H1 (cell line): ENCODE measurements at regions not wholly inside any gene's neighbourhood (a gene's known extent, or its start where the extent isn't known, plus 50 kb on each side); places are given as distances from the start of the nearest gene placed in this dataset.
A peak's percentile ranks its signal among the peaks of the same experiment; 100 is the strongest.

Source experiments
- CTCF ChIA-PET: fragments of 300-600 bp; sonication (Branson Sonifier 250); formaldehyde crosslinking; loops from one replicate; lab custom pipeline; 2021; ENCODE audit not compliant: partially characterized antibody; lab: Charles Lee
- POLR2A ChIA-PET: fragments of 300-600 bp; sonication (Branson Sonifier 250); formaldehyde crosslinking; loops from one replicate; lab custom pipeline; 2021; ENCODE audit warnings: inconsistent platforms; ENCODE audit not compliant: partially characterized antibody; lab: Charles Lee
- DNase-seq, 2 experiments: peaks; one replicate each; pipeline versions ENCODE4 v3.0.0 to v3.0.0-alpha.2; 2010 to 2022; ENCODE audit warnings: low spot score in 2 of 2, low read depth in 1 of 2, mixed read lengths in 1 of 2
- FAIRE-seq: peaks from 2 replicates; lab custom pipeline; 2011; peaks lifted over from hg19 to GRCh38; lab: Jason Lieb, UNC
- H2AFZ ChIP-seq: 2 replicates; pipeline ENCODE4 v1.8.1; 2012; ENCODE audit warnings: low read length, inconsistent platforms
- H2AK5ac ChIP-seq: 2 replicates; pipeline ENCODE4 v1.6.1; 2013; ENCODE audit warnings: low read depth, low read length
- H2BK120ac ChIP-seq: replicated peaks from 2 replicates; pipeline ENCODE3; 2013; ENCODE audit warnings: low read depth, low read length, inconsistent platforms
- H2BK12ac ChIP-seq: 2 replicates; pipeline ENCODE4 v1.6.1; 2013; ENCODE audit warnings: low read depth, low read length
- H2BK15ac ChIP-seq: 2 replicates; pipeline ENCODE4 v1.6.1; 2013; ENCODE audit warnings: low read length
- H2BK20ac ChIP-seq: 2 replicates; pipeline ENCODE4 v1.6.1; 2013; ENCODE audit warnings: low read length
- H2BK5ac ChIP-seq: 2 replicates; pipeline ENCODE4 v1.6.1; 2013; ENCODE audit warnings: low read depth, low read length
- H3K14ac ChIP-seq: 2 replicates; pipeline ENCODE4 v1.6.1; 2013; ENCODE audit warnings: inconsistent platforms; ENCODE audit not compliant: insufficient read length
- H3K18ac ChIP-seq: 2 replicates; pipeline ENCODE4 v1.6.1; 2013; ENCODE audit warnings: low read length; ENCODE audit errors: extremely low read depth
- H3K23ac ChIP-seq: 2 replicates; pipeline ENCODE4 v1.6.1; 2013; ENCODE audit warnings: inconsistent platforms; ENCODE audit not compliant: insufficient read length
- H3K23me2 ChIP-seq: 2 replicates; pipeline ENCODE4 v1.6.1; 2013; ENCODE audit warnings: low read depth, low read length
- H3K27ac ChIP-seq: 2 replicates; pipeline ENCODE4 v1.6.1; 2011; ENCODE audit warnings: low read depth, low read length, inconsistent platforms
- H3K27me3 ChIP-seq, 4 experiments: replicated peaks in 1 of 4; 1 replicate in 1 of 4; 2 replicates in 3 of 4; pipeline versions ENCODE4 v1.6.1 to v1.8.1; 2011 to 2013; ENCODE audit warnings: low read length in 3 of 4, mild to moderate bottlenecking in 3 of 4, inconsistent platforms in 2 of 4, mixed read lengths in 2 of 4, moderate library complexity in 1 of 4; ENCODE audit not compliant: control insufficient read depth in 3 of 4, insufficient read depth in 3 of 4; ENCODE audit errors: extremely low read depth in 1 of 4
- H3K36me3 ChIP-seq, 4 experiments: 2 replicates each; pipeline versions ENCODE4 v1.6.1 to v1.8.1; 2011 to 2013; ENCODE audit warnings: mild to moderate bottlenecking in 4 of 4, low read length in 3 of 4, moderate library complexity in 2 of 4, control low read depth in 1 of 4, inconsistent platforms in 1 of 4; ENCODE audit not compliant: insufficient read depth in 4 of 4, control insufficient read depth in 2 of 4
- H3K4ac ChIP-seq: replicated peaks from 2 replicates; pipeline ENCODE3; 2013; ENCODE audit warnings: low read length, low read depth, mixed read lengths, inconsistent platforms; ENCODE audit not compliant: insufficient read length
- H3K4me1 ChIP-seq, 4 experiments: replicated peaks in 1 of 4; 1 replicate in 1 of 4; 2 replicates in 3 of 4; pipeline versions ENCODE4 v1.6.1 to v1.8.1; 2011 to 2013; ENCODE audit warnings: low read length in 3 of 4, inconsistent platforms in 2 of 4, mixed read lengths in 1 of 4; ENCODE audit not compliant: insufficient read depth in 4 of 4, control insufficient read depth in 3 of 4
- H3K4me2 ChIP-seq, 2 experiments: 2 replicates each; pipeline versions ENCODE4 v1.6.1 to v1.8.1; 2011 to 2013; ENCODE audit warnings: low read depth in 2 of 2, low read length in 2 of 2, control low read depth in 1 of 2, inconsistent platforms in 1 of 2, mild to moderate bottlenecking in 1 of 2; ENCODE audit not compliant: insufficient read depth in 1 of 2
- H3K4me3 ChIP-seq, 4 experiments: fragments of 200-600, 300-600 bp in 1 of 4; sonication (generic), shearing (Covaris generic), sonication (Bioruptor Twin) in 1 of 4; 2 replicates each; pipeline versions ENCODE4 v1.5.1 to v1.8.1; 2011 to 2016; ENCODE audit warnings: low read length in 4 of 4, low read depth in 3 of 4, control low read depth in 2 of 4, inconsistent platforms in 2 of 4, mild to moderate bottlenecking in 2 of 4, mixed read lengths in 1 of 4, moderate library complexity in 1 of 4; ENCODE audit not compliant: insufficient read depth in 2 of 4; ENCODE audit errors: extremely low read depth in 1 of 4
- H3K56ac ChIP-seq: replicated peaks from 2 replicates; pipeline ENCODE3; 2013; ENCODE audit warnings: low read depth, mild to moderate bottlenecking, mixed read lengths, low read length, inconsistent platforms; ENCODE audit not compliant: insufficient read length
- H3K79me1 ChIP-seq: 2 replicates; pipeline ENCODE4 v1.6.1; 2013; ENCODE audit warnings: low read depth, low read length, control low read depth
- H3K79me2 ChIP-seq, 2 experiments: 2 replicates each; pipeline versions ENCODE4 v1.6.1 to v1.8.1; 2012 to 2013; ENCODE audit warnings: low read length in 2 of 2, mild to moderate bottlenecking in 2 of 2, inconsistent platforms in 1 of 2; ENCODE audit not compliant: insufficient read depth in 2 of 2, control insufficient read depth in 1 of 2
- H3K9ac ChIP-seq, 4 experiments: replicated peaks in 1 of 4; 1 replicate in 1 of 4; 2 replicates in 3 of 4; pipeline versions ENCODE4 v1.6.1 to v1.8.1; 2011 to 2013; ENCODE audit warnings: low read depth in 3 of 4, low read length in 3 of 4, control low read depth in 2 of 4, mild to moderate bottlenecking in 2 of 4, moderate library complexity in 2 of 4, inconsistent platforms in 1 of 4; ENCODE audit errors: extremely low read depth in 1 of 4
- H3K9me3 ChIP-seq, 2 experiments: 2 replicates each; pipeline versions ENCODE4 v1.6.1 to v1.8.1; 2012 to 2013; ENCODE audit warnings: mild to moderate bottlenecking in 2 of 2, moderate library complexity in 2 of 2, control low read depth in 1 of 2, inconsistent platforms in 1 of 2, low read depth in 1 of 2, low read length in 1 of 2, mixed read lengths in 1 of 2; ENCODE audit not compliant: insufficient read depth in 2 of 2
- H4K20me1 ChIP-seq, 2 experiments: replicated peaks in 1 of 2; 2 replicates each; pipeline versions ENCODE3 to v1.8.1; 2011 to 2013; ENCODE audit warnings: inconsistent platforms in 2 of 2, low read length in 2 of 2, mild to moderate bottlenecking in 1 of 2; ENCODE audit not compliant: insufficient read depth in 2 of 2, control insufficient read depth in 1 of 2
- H4K5ac ChIP-seq: 2 replicates; pipeline ENCODE4 v1.6.1; 2013; ENCODE audit warnings: low read length, low read depth, mixed read lengths, inconsistent platforms; ENCODE audit not compliant: insufficient read length
- H4K8ac ChIP-seq: 2 replicates; pipeline ENCODE4 v1.8.0; 2013; ENCODE audit warnings: mild to moderate bottlenecking, moderate library complexity, low read length, inconsistent platforms; ENCODE audit not compliant: insufficient read depth; ENCODE audit errors: extremely low read depth
- H4K91ac ChIP-seq: replicated peaks from 2 replicates; pipeline ENCODE3; 2013; ENCODE audit warnings: low read length, mixed read lengths, inconsistent platforms; ENCODE audit not compliant: insufficient read length
- CEBPB ChIP-seq: IDR thresholded peaks from 2 replicates; pipeline ENCODE4 v1.6.1; 2012; ENCODE audit warnings: low read depth, low read length
- NRF1 ChIP-seq: IDR thresholded peaks from 2 replicates; pipeline ENCODE4 v1.6.1; 2011; ENCODE audit warnings: mild to moderate bottlenecking, low read depth, low read length, improper control_type of control experiment
- WGBS, 2 experiments: shearing (Covaris generic) in 1 of 2; methylation state at CpG; one replicate each; pipeline versions ENCODE4 v1.1.6 to v1.1.7; 2013 to 2015; ENCODE audit warnings: low lambda C conversion rate in 2 of 2, mixed read lengths in 2 of 2, inconsistent platforms in 1 of 2, low coverage in 1 of 2, missing lambda C conversion rate in 1 of 2; ENCODE audit not compliant: insufficient replicate concordance in 2 of 2, insufficient coverage in 1 of 2, insufficient read length in 1 of 2; ENCODE audit errors: extremely low coverage in 1 of 2, missing lambda C conversion rate in 1 of 2; 5-methylcytosine and 5-hydroxymethylcytosine counted together

DNA sequence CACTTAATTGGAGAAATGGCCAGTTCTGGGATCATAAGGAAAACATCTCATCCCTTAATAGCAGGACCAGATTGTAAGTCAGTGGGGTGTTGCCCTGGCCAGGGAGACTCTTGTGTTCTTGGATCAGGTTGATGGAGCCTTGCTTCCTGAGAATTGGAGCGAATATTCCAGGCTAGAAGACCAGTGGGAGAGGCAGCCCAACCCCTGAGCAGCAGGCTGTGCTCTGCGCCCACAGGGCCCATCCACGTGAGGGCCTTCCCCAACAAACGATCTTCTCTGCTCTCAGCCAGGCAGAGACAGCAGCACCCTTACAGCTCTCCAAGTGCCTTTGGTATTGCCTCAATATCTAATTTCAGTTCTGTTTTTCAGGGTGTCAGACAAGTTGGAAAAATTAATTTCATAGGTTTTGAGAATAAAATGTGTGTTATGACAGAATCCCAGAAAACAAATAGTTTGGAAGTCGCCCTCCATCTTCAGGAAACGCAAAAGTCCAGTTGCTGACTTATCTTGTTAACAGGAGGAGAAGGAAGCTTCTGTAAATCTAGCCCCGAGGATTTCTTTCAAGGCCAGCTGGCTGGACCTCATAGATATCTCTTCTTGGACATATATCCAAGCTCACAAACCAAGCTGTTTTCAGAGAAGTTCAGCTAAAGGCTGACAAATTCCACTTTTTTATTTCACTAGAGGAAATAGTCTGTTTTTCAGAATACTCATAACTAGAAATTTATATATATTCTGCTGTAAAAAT is 105.5 kb downstream of the COPS8 start:
- Histone ChIP-seq H3K56ac (no peak overlapping the region), H3K36me3 (no peaks in the 10 kb centered on the region), H4K91ac (peak overlapping the region; percentile 56), H3K9me3 (no peaks in the 10 kb centered on the region), H3K23me2 (no peaks in the 10 kb centered on the region), H3K18ac (no peak overlapping the region), H2AFZ (no peak overlapping the region), H3K4me1 (peaks cover 0 to 3% (median 0%) of the 10 kb centered on the region in 4 experiments; a peak in 1 of 7 replicates), H3K4me2 (no peak overlapping the region), H3K79me1 (no peaks in the 10 kb centered on the region), H3K27me3 (no peaks in the 10 kb centered on the region), H3K14ac (no peak overlapping the region), H3K79me2 (no peaks in the 10 kb centered on the region), H3K4ac (no peak overlapping the region), H2BK120ac (no peak overlapping the region), H3K27ac (no peak overlapping the region), H4K8ac (no peak overlapping the region), H4K5ac (no peak overlapping the region), H2BK20ac (no peak overlapping the region), H3K4me3 (no peak overlapping the region), H2BK12ac (0 out of 2 replicates have a peak overlapping the region, but pooled peaks have one; percentile 75), H3K9ac (no peak overlapping the region), H2BK5ac (peak overlapping the region; percentile 30; the same call in 1 of the 2 replicates), H3K23ac (no peak overlapping the region), H2AK5ac (no peak overlapping the region), H4K20me1 (no peaks in the 10 kb centered on the region), H2BK15ac (no peak overlapping the region)
- CTCF ChIA-PET: interaction anchor here (0.6 to 2.4 kb wide), 8 partner anchors 8 to 322 kb away, joined by 3 to 16 read pairs (median 4); no protein-coding TSS in a partner anchor
- WGBS, 2 experiments: 91% methylated on average over 7 of the region's 7 CpGs; no CpG with 5 or more reads in 1 of the 2 experiments
- FAIRE-seq (no peak), DNase-seq (no peak)
- POLR2A ChIA-PET: interaction anchor here (0.8 kb wide), 1 partner anchor 20 kb away, joined by 3 read pairs; no protein-coding TSS in a partner anchor
- TF ChIP-seq NRF1 (no peak), CEBPB (no peak)
